ENCODE measurements at regions not wholly inside any gene's neighbourhood (a gene's known extent, or its start where the extent isn't known, plus 50 kb on each side); places are given as distances from the start of the nearest gene placed in this dataset.
"Not testable (repeated sequence)": the region's sequence is repeated elsewhere in the genome, so short reads cannot be mapped to it uniquely, and the experiment has no call there.

DNA sequence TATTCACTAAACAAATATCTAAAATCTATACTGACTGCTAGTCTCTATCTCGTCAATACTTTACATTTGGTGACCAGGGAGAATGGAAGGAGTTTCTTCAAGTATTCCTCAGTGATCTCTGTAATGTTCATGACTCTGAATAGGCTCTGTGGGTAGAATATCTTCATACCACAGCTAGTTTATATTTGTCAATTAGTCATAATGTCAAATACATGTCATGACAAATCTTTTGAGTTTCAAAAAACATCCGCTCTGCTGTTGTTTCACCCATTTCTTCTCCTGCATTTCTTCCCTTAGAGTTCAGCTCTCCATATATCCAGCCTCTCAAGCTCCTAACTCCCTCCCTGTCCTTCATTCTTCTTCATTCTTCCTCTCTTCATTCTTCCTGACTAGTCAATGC, 206.5 kb upstream of the FANCL start:
- no peak for FAIRE-seq

DNA sequence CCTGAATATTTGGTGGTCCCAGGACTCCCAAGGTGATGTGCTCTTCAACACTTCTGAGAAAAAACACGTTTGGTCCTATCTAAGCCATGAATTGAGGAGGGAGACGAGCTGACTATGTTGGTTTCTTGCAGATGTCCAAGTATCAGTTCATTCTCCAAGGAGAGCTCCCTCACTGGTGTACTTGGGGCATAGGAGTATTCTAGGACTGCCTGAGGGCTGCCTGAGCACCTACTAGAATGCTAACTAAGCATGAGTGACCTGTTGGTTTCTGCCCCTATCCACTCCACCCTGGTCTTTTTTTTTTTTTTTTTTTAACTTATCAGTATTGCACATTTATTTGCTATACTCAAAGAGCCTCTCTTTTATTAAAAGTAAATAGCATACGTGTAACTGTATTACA, 200.5 kb upstream of the FANCL start:
- FAIRE-seq, result no peak

DNA sequence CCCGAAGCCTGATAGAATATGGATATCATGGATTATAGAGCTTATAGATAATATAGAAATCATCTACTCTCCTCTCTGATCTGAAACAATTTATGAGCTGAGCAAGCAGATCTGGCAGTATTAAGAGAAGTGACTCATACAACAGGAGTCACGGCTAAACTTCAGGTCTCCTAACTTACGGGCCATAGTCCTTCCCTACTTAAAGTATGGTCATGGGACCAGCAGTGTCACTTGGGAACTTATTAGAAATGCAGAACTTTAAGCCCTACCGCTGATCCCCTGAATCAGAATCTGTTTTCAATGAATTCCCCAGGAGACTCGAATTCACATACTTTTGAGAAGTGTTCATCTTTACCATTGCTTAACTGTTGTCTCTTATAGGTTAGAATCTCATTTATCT, 195.7 kb upstream of the FANCL start:
- no peak for FAIRE-seq

DNA sequence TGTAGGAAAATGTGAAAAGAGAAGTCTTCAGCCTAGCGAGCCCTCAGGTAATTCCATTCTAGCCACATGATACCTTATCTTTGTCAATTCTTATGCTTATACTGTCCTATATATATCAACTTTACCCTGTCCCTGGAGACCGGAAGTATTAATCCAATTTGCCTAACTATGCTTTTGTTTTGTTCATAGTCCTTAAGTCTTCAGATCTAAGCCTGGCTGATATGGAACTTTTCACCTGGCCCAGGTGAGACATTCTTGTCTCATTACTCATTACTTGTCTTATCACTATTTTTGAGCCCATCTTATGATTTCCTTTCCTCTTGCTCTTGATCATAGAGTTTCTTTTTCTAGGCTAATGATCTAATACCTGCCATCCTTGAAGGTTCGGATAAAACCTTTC, 194.1 kb upstream of the FANCL start:
- FAIRE-seq, result no peak

DNA sequence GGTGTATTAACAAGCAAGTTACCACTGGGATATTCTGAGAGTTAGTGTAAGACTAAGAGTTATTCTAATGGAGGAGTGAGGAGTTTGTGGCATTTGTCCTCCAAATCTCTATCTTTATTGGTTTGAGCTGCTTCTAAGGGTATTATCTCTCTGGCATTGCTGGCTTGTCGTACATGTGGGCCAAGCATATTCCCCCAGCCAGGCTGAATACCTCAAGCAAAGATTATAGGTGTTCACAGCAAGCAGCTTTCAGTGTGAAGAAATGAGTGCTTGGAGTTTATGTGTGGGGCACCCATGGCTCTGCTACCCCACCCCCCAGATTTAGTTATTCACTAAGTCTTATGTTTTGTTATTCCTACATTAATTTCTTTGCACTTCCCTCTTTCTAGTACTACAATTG, 193.6 kb upstream of the FANCL start:
- no peak for FAIRE-seq

DNA sequence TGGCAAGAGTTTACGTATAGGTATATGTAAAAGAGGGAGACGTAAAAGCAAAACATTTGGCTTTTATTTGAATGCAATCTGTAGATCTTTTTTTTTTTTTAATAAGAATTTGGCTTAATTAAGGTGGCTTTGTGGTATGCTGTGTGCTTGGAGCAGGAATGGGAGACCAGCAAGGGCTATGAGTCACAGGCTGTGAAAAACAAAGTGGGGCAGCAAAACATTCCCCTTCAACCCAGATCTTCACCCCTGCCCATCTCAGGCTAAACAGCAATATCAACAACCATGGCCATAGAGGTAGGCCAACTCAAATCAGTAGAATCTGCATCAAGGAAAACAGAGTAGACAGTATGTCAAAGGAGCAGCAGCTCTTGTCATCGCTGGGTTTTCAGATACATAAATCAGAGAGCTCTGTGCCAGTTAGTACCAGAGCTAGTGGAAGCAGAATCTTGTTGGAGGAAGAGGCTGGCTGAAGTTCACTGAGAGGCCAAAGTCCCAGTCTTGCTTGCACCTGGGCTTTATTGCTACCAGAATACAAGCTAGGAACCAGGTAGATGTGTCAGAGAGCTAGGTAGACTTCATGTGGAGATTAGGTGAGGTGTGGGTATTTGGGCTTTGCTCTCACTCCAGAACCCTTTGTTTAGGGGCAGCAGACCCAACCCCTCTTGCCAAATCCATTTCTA, 191.5 kb upstream of the FANCL start:
- no peak for FAIRE-seq

DNA sequence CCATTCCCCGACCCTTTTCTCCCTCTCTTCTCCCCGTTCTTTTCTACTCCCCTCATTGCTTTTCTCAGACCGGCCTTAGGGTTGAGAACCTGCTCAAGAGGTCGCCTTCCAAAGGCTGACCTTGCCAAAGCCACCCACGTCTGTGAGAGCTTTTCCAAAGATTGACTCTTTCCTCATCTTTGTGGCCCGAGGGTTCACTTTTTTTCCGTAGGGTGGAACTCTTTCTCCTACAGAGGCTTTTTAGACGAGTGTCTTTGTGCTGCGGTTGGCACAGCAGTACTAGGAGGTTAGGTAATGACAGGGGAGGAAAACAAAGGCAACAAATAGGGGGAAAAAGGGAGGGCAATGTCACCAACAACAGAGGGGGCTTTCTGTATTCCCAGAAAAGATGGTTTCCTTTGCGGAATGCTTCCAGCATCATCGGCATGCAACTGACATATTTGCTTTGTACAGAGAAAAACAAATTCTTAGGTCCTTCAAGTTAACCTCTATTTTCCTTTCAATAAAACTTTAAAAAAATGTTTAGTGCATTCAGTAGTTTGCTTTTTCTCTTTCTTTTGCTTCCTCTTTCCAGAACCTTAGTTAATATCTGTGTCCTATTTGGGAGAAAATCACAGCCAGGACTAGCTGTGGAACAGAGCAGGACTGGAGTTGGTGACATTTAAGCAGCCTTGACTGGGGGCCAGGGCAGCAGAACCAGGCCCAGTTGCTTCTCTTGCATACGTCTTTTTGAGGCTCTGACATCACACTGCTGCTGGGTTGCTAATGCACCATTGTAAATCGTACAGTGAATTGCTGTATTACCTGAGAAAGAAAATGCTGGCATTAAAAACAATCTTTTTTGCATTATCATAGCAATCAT, 188.1 kb upstream of the FANCL start:
- no peak for FAIRE-seq

DNA sequence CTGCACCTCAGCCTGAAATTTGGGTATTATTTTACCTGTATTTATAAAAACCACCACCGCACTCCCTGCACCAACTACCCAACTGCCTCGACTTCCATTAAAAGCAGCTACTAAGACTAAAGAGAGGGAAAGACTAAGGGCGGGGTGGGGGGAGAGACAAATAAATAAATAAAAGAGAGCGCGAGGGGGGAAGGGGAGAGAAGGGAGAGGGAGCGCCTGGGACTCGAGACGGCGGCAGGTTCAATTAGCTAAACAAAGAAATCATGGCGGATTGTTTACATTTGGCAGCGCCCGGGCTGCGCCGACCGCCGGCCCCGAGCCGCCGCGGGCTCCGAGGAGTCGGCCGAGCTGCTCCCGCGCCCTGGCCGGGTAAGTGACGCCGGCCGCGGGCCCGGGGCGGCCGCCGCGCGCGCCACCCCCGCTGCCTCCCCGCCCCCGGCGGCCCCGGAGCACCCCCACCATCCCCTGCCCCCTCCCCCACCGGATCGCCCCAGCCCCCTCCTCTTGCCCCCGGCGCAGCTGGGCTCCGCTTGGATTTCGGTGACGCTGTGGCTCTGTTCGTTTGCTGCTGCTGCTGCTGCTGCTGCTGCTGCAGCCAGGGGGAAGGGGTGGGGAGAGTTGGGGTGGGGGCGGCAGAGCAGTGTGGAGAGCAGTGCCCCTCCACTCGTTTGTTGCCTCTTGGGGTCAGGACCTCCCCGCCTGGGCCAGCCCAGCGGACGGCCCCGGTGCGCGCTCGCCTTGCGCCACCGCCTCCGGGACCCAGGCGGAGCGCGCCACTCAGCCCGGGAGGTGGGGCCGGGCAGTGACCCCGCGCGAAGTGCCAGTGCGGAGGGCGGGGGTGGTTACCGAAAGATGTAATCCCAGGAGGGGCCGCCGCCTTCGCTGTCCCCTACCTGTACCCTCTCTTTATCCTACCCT, 187.2 kb upstream of the FANCL start:
- no peak for FAIRE-seq

DNA sequence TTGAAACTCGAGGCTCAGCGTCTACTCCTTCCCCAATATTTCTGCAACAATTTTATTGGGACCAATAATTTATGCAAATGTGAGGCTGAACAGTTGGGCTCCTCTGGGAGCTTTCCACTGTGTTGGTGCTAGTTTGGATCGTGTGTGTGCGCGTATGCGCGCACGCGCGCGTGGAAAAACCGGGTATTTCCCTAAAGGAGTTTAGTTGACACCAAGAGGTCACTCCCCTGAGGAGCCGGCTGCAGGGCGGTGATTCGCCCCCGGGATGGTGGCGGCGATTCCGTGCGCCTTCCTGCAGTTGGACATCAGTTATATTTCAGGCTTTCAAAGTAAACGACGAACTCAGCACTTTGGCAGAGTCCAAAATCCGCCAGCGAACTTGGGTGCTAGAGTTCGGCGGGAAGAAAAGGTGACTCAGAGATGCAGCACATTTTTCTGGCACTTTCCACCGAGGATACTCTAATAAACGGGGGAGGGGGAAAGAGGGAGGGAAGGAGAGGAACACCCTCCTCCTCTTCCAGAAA, 186.5 kb upstream of the FANCL start:
- no peak for FAIRE-seq

DNA sequence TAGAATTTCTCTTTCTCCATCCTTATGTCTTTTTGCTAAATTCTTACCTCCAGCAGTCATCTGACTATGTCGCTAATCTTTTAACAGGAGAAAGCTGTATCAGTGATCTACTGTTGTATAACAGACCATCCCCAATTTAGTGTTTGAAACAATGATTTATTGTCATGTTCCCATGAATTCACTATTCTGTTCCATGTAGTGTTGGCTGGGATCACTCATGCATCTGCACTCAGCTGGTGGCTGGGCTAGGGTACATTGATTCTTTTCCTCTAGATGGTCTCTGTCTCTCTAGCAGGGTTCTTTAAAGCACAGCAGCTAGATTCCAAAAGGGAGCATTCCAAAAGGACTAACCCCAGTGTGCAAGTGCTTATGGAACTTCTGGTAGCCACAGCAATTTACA, 184.2 kb upstream of the FANCL start:
- FAIRE-seq, result no peak

DNA sequence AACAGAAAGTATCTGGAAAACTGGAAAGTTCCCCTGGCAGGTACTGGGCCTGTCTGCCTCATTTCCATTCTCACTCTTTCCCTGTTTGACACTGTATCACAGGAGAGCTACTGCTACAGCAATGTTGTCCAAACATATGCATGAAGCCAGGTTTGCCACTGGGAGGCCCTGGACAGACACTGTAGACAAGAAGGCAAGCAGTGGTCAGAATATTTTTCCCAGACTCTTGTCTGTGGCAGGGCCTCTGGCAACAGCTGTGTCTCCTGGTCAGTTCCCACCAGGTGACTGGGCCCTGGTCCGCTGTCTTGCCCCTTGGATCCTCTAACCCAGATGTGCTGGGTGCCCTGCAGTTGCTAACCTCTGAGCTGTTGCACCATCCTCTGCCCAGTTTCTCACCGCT, 178.9 kb upstream of the FANCL start:
- no peak for FAIRE-seq

DNA sequence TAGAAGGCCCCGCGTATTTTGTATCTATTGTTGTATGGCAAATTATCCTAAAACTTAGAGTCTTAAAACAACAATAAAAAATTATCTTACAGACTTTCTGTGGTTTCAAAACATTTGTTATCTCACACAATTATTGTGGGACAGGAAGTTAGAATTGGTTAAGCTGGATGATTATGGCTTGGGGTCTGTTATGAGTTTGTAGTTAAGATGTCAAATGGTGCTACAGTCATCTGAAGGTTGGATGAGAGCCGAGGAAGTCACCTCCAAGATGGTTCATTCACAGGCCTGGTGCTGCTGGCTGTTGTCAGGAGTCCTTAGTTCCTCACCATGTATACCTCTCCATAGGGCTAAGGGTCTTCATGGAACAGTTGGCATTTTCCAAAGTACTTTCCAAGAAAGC, 175.6 kb upstream of the FANCL start:
- no peak for FAIRE-seq

DNA sequence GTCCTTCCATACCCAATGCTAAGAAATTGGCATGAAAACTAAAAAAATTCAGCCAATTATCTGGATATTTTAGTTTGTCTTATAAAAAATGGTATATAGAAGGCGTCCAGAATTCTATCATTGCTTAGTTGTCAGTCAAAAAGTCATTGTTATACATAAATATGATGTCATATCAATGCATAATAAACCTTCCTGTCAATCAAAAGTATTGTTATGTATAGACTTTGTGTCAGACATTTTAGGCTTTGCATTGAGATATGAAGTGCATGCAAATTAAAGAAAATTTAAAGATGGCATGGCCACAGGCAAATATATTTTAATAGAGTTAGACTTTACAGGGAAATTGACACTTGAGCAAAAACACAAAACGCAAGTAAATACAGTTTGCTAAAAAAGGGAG, 173.4 kb upstream of the FANCL start:
- no peak for FAIRE-seq

DNA sequence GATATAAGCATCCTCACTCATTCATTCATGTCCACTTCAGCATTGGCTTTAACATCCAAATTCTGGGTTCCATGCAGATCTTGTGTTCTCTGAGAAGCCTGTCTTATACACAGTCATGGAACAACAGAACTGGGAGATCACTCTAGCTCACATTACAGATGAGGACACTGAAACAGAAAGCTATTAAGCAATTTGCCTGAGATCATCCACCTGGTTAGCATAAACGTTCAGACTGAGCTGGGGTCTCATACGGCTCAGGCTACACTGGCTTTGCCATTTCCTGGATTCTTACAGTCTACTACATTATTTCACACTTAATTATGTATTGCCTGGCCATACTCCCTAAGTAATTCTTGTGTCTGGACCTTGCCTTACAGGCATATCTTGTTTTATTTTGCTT, 169.4 kb upstream of the FANCL start:
- no peak for FAIRE-seq

DNA sequence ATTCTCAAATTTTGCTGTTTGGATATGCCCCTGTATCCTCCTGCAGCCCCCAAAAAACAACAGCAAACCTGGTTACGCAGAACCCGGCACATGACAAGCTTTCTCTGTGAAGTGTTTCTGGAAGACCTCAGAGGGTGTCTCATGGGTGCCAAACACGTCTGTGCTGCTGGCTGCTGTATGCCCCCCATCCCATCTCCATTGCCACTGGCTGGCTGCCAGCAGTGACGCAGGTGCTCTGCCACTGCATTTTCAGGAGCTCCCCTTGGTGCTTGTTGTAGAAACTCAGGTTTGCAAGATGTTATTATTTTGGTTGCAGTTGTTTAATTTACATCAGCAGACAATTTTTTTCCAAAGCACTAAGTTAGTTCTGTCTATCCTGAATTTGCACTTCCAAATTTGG, 166.4 kb upstream of the FANCL start:
- no peak for FAIRE-seq

DNA sequence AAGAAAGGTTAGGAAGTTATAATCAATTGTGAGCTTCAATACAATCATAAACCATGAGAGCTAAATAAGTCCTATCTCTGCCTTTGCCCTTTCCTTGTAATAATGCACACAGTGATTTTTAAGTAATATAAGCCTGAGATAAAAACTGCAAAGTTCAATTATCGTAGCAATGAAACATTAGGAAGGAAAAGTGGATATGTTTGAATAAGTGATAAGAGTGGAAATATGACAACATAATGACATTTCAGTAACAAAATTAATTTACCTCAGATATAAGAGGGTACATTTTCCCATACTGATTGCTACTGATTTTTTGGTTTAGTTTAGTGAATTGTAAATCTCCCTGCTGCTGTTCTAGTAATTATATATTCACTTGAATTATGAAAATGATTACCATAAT, 164.2 kb upstream of the FANCL start:
- no peak for FAIRE-seq

DNA sequence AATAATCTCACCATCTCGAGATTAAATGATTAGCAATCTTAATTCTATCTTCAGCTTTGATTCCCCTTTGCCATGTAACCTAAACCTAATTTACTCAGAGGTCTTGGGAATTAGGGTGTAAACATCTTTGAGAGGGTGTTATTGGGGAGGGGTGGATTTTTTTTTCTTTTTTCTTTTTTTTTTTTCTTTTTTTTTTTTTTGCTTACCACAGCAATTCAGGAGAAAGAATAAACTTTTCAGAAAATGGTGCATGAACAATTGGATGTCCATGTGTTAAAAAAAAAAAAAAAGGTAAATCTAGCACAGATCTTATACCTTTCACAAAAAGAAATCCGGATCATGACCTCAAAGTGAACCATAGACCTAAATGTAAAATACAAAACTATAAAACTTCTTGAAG, 160.8 kb upstream of the FANCL start:
- no peak for FAIRE-seq

DNA sequence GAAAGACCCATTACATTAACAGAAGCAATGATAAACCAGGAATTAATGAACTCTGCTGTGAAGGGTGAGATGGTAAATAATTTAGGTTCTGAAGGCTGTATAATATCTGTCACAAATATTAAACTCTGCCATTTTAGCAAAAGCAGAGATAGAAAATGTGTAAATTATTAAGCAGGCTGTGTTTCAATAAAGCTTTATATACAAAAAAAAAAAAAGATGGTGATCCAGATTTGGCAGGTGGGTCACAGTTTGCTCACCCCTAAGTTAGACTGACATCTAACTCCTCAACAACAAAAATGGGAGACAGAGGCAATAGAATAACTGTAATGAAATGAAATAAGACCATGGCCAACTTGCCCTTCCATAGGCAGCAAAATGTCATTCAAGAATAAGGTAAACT, 157.3 kb upstream of the FANCL start:
- FAIRE-seq, result no peak

DNA sequence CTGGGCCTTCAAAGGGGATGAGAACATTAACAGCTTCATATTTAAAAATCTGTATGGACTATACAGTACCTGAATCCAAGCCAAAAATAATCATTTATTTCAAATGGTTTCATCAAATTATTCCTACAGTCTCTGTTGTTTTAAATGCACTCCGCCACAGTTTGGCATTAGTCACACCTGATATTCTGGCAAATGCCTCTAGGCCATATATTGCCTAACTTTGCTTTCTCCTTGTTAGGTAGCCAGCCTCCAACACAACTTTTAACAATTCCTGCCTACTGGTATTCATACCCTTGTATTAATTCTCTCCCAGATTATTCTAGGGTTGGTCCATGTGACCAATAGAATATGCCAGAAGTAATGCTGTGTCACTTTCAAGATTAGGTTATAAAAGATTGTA, 146.6 kb upstream of the FANCL start:
- FAIRE-seq, result no peak

DNA sequence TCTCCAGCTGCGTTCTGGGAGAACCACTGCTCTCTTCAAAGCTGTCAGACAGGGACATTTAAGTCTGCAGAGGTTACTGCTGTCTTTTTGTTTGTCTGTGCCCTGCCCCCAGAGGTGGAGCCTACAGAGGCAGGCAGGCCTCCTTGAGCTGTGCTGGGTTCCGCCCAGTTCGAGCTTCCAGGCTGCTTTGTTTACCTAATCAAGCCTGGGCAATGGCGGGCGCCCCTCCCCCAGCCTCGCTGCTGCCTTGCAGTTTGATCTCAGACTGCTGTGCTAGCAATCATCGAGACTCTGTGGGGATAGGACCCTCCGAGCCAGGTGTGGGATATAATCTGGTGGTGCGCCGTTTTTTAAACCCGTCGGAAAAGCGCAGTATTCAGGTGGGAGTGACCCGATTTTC, 145.8 kb upstream of the FANCL start:
- FAIRE-seq, result not testable (repeated sequence)

DNA sequence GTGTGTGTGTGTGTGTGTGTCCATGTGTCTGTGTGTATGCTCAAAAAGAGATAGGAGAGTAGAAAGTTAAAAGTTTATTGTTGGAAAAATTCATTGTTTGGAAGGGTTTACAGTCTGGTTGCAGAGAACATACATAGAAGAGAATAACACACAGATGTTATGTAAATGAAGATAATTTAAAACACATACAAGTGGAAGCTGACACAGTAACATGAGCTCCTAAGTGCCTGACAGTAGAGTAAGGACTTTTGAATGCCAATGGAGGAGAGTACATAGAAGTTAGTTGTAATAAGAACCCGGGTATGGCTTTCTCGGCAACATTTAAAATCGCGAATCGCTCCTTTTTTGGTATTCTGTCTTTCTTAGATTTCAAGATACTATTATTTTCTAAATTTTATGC, 137.0 kb upstream of the FANCL start:
- no peak for FAIRE-seq

DNA sequence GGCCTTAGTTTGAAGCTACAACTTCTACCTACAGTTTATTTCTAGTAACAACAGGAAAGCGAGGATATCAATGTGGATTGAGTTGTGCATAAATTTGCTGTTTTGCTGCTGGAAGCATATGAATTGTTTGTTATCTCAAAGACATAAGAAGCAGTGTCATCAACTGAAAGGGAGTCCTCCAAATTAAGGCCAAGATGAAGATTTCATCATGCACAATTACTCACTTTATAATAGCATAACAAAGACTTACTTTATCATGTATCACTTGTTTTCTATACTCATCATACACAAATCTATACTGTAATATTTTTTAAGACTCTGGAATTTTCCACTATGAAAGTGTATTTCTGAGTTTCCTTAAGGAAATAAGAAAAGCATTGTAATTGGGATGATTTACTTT, 136.1 kb upstream of the FANCL start:
- FAIRE-seq, result no peak

DNA sequence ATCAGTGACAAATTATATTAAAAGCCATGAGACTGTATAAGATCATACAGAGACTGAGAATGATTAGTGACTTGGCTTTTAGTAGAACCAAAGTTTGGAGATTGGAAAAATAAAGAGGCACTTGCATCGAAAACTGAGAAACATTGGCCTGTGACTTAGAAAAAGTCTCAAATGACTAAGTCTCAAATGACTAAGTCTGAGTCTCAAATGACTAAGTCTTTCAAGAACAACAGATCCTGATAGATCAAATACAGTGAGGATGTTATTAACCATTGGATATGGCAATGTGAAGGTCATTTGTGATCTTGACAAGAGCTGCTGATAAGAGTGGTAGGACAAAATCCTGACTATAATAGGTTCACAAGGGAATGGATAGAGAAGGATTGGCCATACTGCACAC, 135.5 kb upstream of the FANCL start:
- no peak for FAIRE-seq
